ENCODE measurements at regions not wholly inside any gene's neighbourhood (a gene's known extent, or its start where the extent isn't known, plus 50 kb on each side); places are given as distances from the start of the nearest gene placed in this dataset.

GRCh38 chr15:96222981-96223380, 107.5 kb upstream of the NR2F2 start:
- no peak for TF ChIP-seq ZNF274 (IDR thresholded peaks at IDR 0.05; ENCODE audit: low read depth, low read length)
- TF ChIP-seq SUZ12 (IDR thresholded peaks at IDR 0.05; ENCODE audit: extremely low read depth, insufficient read depth, insufficient read length) = no peak
- TF ChIP-seq YY1 (IDR thresholded peaks at IDR 0.05; ENCODE audit: insufficient read depth, insufficient read length) = no peak
